Erythroblast (primary cell): ENCODE measurements at regions not wholly inside any gene's neighbourhood (a gene's known extent, or its start where the extent isn't known, plus 50 kb on each side); places are given as distances from the start of the nearest gene placed in this dataset.

Source experiments
- GATA1 ChIP-seq: IDR thresholded peaks from 2 replicates; pipeline ENCODE4 v1.6.1; 2011; ENCODE audit warnings: low read depth, mild to moderate bottlenecking, control low read depth, low read length, moderate library complexity
- POLR2A ChIP-seq: IDR thresholded peaks from 2 replicates; pipeline ENCODE4 v1.6.1; 2011; ENCODE audit warnings: mild to moderate bottlenecking, low read length

DNA sequence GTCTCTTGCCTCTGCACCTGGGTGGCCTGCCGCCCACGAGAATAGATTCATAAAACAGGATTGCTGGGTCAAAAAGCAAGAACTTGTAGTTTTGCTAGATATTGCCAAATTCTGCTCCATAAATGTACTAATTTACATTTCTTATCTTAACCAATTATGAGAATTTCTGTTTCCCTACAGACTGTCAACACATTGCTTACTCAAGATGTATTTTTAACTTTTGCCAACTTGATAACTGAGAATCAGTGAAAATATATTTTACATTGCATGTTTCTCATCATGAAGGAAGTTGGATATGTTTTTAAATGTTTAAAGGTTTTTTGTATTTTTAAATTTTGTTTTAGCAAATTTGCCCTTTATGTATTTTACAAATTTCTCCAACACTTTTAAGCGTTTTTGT, 664.8 kb downstream of the MMUT start:
- TF ChIP-seq POLR2A (no peak), GATA1 (no peak)
